Fibroblast of lung (primary cell): ENCODE measurements at regions not wholly inside any gene's neighbourhood (a gene's known extent, or its start where the extent isn't known, plus 50 kb on each side); places are given as distances from the start of the nearest gene placed in this dataset.

Experiments
- DNase-seq, 2 donors: peaks; one replicate each; pipeline versions ENCODE4 v3.0.0 to v3.0.0-alpha.2; 2010; ENCODE audit warnings: low read depth in 2 of 2
- H2AFZ ChIP-seq: 2 replicates; pipeline ENCODE4 v1.5.1; 2012; ENCODE audit warnings: low read length, control low read depth, inconsistent platforms
- H3K27ac ChIP-seq: 2 replicates; pipeline ENCODE4 v1.5.1; 2011; ENCODE audit warnings: low read length, control low read depth; ENCODE audit not compliant: insufficient read depth
- H3K27me3 ChIP-seq: 2 replicates; pipeline ENCODE4 v1.5.1; 2011; ENCODE audit warnings: mild to moderate bottlenecking, low read length; ENCODE audit not compliant: control insufficient read depth, insufficient read depth
- H3K36me3 ChIP-seq: 2 replicates; pipeline ENCODE4 v1.5.1; 2011; ENCODE audit warnings: low read length; ENCODE audit not compliant: control insufficient read depth, insufficient read depth
- H3K4me1 ChIP-seq: 2 replicates; pipeline ENCODE4 v1.5.1; 2011; ENCODE audit warnings: low read length; ENCODE audit not compliant: control insufficient read depth, insufficient read depth; ENCODE audit errors: extremely low read depth
- H3K4me2 ChIP-seq: 2 replicates; pipeline ENCODE4 v1.5.1; 2011; ENCODE audit warnings: low read length, control low read depth; ENCODE audit not compliant: insufficient read depth; ENCODE audit errors: extremely low read depth
- H3K4me3 ChIP-seq, 4 experiments: fragments of 200-600 bp in 1 of 4; sonication (generic) in 1 of 4; replicated peaks in 1 of 4; 2 replicates each; pipeline ENCODE4 v1.5.1; 2011 to 2016; ENCODE audit warnings: low read length in 4 of 4, low read depth in 3 of 4, mild to moderate bottlenecking in 3 of 4, control low read depth in 2 of 4, inconsistent platforms in 1 of 4, mixed read lengths in 1 of 4; ENCODE audit not compliant: insufficient read depth in 1 of 4; ENCODE audit errors: control extremely low read depth in 1 of 4
- H3K79me2 ChIP-seq: 2 replicates; pipeline ENCODE4 v1.5.1; 2012; ENCODE audit warnings: mild to moderate bottlenecking, low read length, inconsistent platforms; ENCODE audit not compliant: control insufficient read depth, insufficient read depth
- H3K9ac ChIP-seq: 2 replicates; pipeline ENCODE4 v1.5.1; 2011; ENCODE audit warnings: mild to moderate bottlenecking, low read length, control low read depth; ENCODE audit not compliant: insufficient read depth
- H3K9me3 ChIP-seq: 2 replicates; pipeline ENCODE4 v1.5.1; 2012; ENCODE audit warnings: low read depth, low read length; ENCODE audit not compliant: control insufficient read depth, insufficient read depth
- H4K20me1 ChIP-seq: 2 replicates; pipeline ENCODE4 v1.5.1; 2011; ENCODE audit warnings: low read length; ENCODE audit not compliant: control insufficient read depth, insufficient read depth; ENCODE audit errors: extremely low read depth
- CTCF ChIP-seq, 2 donors: IDR thresholded peaks in 1 of 2; conservative IDR thresholded peaks in 1 of 2; 1 replicate in 1 of 2; 2 replicates in 1 of 2; pipeline ENCODE4 v1.5.1; 2011 to 2012; ENCODE audit warnings: low read length in 2 of 2, control low read depth in 1 of 2, inconsistent platforms in 1 of 2, low read depth in 1 of 2, mild to moderate bottlenecking in 1 of 2
- EZH2 ChIP-seq: IDR thresholded peaks from 2 replicates; pipeline ENCODE4 v1.5.1; 2012; ENCODE audit warnings: low read length, control low read depth, mild to moderate bottlenecking; ENCODE audit errors: missing control alignments

- Histone ChIP-seq H3K4me1 (no peaks in the 10 kb centered on the region), H3K27me3 (no peaks in the 10 kb centered on the region), H3K79me2 (no peaks in the 10 kb centered on the region), H3K27ac (no peak overlapping the region), H3K9ac (no peak overlapping the region), H3K9me3 (no peaks in the 10 kb centered on the region), H4K20me1 (no peaks in the 10 kb centered on the region), H3K36me3 (no peaks in the 10 kb centered on the region), H3K4me3 (no peak overlapping the region), H2AFZ (no peak overlapping the region), H3K4me2 (no peak overlapping the region)
- no peak for TF ChIP-seq CTCF (conservative IDR thresholded peaks at IDR 0.05 in 1 of 2, IDR thresholded peaks at IDR 0.05 in 1 of 2; ENCODE audit: low read depth in 1 of 2, low read length in 2 of 2)
- no peak for TF ChIP-seq EZH2
- no peak for DNase-seq
These were observed 140.0 kb upstream of the TCERG1L start for GRCh38 chr10:131451407-131452015.

- no peak overlapping the region for H3K4me3 ChIP-seq
- H2AFZ ChIP-seq, result no peak overlapping the region
- no peaks in the 10 kb centered on the region for H3K36me3 ChIP-seq
- H4K20me1 ChIP-seq, result no peaks in the 10 kb centered on the region
- H3K27me3 ChIP-seq, result no peaks in the 10 kb centered on the region
- H3K27ac ChIP-seq, result no peak overlapping the region
- H3K4me2 ChIP-seq, result no peak overlapping the region
- no peak overlapping the region for H3K9ac ChIP-seq
- DNase-seq, result no peak
- TF ChIP-seq EZH2 (no peak), CTCF (conservative IDR thresholded peaks at IDR 0.05 in 1 of 2, IDR thresholded peaks at IDR 0.05 in 1 of 2; ENCODE audit: low read depth in 1 of 2, low read length in 2 of 2) (no peak)
- no peaks in the 10 kb centered on the region for H3K9me3 ChIP-seq
- no peaks in the 10 kb centered on the region for H3K4me1 ChIP-seq
- H3K79me2 ChIP-seq, result no peaks in the 10 kb centered on the region
These were observed 141.6 kb upstream of the TCERG1L start for GRCh38 chr10:131452926-131453720.

- TF ChIP-seq EZH2, result no peak
- peak in 1 of 2 donors; percentile 46 for TF ChIP-seq CTCF (conservative IDR thresholded peaks at IDR 0.05 in 1 of 2, IDR thresholded peaks at IDR 0.05 in 1 of 2; ENCODE audit: low read depth in 1 of 2, low read length in 2 of 2)
- Histone ChIP-seq H3K9me3 (no peaks in the 10 kb centered on the region), H3K79me2 (no peaks in the 10 kb centered on the region), H3K4me3 (no peak overlapping the region), H3K9ac (no peak overlapping the region), H3K27ac (no peak overlapping the region), H3K4me2 (no peak overlapping the region), H2AFZ (no peak overlapping the region), H3K27me3 (no peaks in the 10 kb centered on the region), H3K36me3 (no peaks in the 10 kb centered on the region), H4K20me1 (no peaks in the 10 kb centered on the region), H3K4me1 (no peaks in the 10 kb centered on the region)
- DNase-seq, result peak in 1 of 2 donors; percentile 2
These were observed 142.5 kb upstream of the TCERG1L start for GRCh38 chr10:131453721-131454634.
